Glomerular visceral epithelial cell (primary cell): ENCODE measurements at regions not wholly inside any gene's neighbourhood (a gene's known extent, or its start where the extent isn't known, plus 50 kb on each side); places are given as distances from the start of the nearest gene placed in this dataset.
A peak's percentile ranks its signal among the peaks of the same experiment; 100 is the strongest.
"Not testable (repeated sequence)": the region's sequence is repeated elsewhere in the genome, so short reads cannot be mapped to it uniquely, and the experiment has no call there.

Experiments used
- DNase-seq: peaks from one replicate; pipeline ENCODE4 v3.0.0-alpha.2; 2016; ENCODE audit errors: extremely low spot score

- no peak for DNase-seq
Observed at GRCh38 chr2:131828164-131828561, 300.5 kb downstream of the CCDC74A start.

- DNase-seq, result not testable (repeated sequence)
Observed at GRCh38 chr2:131828633-131829455, 301.2 kb downstream of the CCDC74A start.

DNA sequence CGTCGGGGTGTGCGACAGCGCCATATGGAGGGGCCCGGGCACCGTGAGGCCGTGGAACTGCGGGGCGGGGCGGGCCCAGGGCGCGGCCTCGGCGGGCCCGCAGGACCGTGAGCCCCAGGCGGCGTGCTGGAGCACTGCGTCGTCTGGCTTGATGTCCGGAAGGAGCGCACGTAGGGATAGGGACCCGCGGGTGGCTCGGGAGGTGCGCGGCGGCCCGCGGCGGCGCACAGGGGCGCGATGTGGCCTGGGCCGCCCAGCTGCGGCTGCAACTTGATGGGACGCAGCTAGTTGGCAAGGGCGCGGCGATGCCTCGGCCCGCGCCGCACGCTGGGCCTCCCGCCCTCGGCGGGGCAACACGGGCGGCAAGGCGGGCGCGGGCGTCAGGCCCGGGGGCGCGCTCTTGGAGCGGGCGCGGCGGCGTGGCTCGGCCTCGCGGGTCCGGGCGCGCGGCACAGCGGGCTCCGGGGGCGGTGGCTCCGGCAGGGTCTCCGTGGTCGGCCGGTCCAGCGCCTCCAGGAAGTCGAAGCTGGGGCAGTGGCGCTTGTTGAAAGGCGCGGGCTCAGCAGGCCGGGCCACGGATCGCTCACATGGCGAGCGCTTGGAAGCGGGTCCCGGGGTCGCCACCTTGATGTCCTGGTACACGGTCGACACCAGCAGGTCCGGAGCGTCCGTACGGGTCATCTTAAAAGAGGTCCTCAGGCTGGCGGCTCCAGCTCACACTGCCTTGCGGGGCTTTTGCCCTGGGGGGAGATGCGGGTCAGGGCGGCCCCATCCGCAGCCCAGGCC, 302.0 kb downstream of the CCDC74A start:
- not testable (repeated sequence) for DNase-seq

DNA sequence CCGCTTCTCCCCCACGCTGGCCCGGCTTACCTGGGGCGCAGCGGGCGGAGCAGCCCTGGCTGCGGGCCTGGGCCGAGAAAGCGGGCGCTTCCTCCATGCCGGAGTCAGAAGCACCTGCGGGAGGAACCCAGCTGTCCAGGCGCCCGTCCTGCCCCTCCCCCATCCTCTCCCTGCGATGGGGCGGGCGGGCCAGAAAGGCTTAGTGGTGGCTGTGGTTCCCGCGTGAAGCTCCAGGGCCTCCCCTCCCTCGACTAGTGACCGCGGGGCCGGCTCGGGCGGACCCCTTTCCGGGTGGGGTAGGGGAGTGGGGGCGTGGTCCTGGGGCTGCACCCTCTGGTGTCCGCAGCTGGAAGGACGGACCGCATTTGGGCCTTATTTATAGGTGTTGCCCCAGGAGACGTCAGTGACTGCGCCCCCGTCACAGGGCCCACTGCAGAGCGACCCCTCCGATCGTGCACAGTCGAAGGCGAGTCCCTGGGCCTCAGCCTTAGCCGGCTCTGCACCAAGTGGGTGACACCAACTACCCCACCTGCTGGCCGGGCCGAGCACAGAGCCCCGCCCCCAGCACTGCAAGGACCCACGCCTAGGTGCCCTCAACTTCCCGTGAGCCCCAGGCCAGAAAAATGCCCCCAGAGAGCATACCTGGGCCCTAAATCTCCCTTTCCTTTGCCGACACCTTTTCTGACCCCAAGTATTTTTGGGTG, 302.7 kb downstream of the CCDC74A start:
- DNase-seq, result not testable (repeated sequence)

- DNase-seq, result not testable (repeated sequence)
Observed at GRCh38 chr2:131830946-131831310, 303.2 kb downstream of the CCDC74A start.

DNA sequence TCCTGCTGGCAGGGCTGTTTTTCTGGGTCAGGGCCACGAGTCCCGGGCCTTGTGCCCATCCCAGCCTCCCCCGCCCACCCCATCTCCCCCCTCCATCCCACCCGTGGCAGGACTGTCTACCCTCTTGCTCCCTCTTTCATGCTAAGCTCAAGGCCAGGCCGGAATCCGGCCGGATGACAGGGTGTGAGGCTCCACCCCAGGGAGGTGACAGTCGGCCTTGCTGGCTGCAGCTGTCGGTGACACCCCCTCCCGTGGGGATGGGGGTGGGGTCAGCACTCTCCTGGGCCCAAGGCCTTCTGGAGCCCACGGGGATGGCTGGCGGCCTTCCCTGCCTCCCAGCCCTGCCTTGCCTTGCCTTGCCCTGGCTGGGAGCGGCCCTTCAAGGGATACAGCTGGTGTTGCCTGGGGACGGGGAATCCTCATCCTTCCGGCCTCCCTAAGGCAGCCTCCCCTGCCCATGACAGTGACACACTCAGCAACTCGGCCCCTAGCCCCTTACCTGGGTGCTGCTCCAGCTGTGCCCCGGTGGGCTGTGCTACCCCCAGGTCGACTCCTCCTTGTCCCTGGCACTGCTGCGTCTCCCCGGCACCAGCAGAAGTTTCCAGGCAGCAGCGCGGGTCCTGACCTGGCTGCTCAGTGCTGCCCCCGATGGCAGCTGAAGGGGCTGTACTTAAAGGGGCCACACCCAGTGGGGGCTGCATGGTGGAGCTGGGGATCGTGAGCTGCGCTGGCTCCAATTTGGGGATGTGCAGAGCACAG, 303.9 kb downstream of the CCDC74A start:
- DNase-seq, result peak; percentile 29

- DNase-seq, result not testable (repeated sequence)
Observed at GRCh38 chr2:131832209-131832780, 304.6 kb downstream of the CCDC74A start.

- not testable (repeated sequence) for DNase-seq
Observed at GRCh38 chr2:131832917-131833316, 305.2 kb downstream of the CCDC74A start.

DNA sequence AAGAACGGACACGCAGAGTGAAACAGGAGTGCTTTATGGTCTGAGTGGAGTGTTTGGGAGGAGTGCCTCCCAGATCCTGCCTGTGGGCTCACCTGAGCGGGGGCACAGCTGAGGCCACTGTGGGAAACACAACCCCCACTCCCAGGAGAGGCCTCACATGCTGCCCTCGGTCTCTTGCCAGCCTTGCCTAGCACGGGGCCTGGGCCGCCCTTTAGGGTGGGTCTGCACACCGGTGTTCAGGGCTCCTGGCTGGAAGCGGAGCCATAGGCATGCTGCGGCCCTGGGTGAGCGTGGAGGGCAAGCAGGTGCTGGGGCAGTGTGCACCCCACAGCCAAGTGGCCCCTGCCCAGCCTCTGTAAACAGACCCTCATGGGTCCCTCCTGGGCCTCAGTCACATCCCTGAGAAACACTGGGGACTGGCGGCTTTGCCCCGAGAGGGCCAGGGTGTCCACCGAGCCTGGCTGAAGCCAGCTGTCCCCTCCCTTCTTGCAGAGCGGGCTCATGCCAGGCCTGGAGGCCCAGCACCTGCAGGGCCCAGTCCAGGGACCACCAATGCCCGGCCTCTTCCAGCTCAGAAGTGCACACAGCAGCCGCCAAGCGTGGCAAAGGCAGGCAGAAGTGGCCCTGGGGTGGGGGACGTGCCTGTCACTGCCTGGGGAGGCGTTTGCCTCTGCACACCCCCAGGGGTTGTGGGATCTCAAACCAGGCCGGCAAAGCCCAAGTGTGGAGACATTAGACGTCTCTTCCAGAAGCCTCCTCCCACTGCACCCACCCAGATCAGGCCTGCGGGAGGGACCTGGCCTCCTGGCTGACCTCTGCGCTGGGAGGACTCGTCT, 305.9 kb downstream of the CCDC74A start:
- DNase-seq, result not testable (repeated sequence)

GRCh38 chr2:131834203-131835020, 306.7 kb downstream of the CCDC74A start:
- not testable (repeated sequence) for DNase-seq

DNA sequence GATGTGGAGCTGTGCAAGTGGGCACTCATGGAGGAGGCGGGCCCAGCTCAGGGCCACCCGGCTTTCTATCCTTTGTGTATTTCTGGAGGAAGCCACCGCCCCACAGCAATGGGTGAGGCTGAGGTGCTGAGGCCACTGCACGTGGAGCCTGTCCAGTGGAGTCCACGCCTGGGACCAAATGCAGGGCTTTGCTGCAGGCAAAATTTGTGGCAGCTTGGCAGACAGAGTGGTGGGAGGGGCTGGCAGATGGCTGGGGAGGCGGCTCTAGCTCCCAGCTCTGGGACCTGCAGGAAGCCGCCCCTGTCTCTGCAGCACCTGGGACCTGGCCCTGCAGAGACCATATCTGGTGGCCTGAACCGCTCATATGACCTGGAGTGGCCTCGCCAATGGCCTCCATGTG, 307.3 kb downstream of the CCDC74A start:
- not testable (repeated sequence) for DNase-seq

DNA sequence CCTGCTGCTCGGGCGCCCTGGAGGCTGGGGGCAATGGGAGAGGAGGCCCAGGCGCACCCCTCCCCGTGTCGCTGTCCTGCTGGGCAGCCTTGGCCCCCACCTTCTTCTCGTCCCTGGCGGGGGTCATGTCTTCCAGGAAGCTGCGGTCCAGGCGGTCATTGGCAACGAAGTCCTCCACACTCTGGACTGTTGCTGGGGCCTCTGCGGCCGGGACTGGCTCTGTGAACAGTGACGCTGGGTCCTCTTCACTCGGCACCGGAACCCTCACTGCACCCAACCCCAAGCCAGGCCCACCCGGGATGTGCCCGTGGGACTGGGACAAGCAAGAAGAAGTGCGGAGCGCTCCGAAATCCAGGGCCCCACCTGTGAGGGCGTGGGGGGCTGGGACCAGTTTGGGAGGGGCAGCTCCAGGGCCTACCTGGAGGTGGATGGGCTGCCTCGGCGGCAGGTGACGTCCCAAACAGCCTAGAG, 308.0 kb downstream of the CCDC74A start:
- DNase-seq, result no peak

DNA sequence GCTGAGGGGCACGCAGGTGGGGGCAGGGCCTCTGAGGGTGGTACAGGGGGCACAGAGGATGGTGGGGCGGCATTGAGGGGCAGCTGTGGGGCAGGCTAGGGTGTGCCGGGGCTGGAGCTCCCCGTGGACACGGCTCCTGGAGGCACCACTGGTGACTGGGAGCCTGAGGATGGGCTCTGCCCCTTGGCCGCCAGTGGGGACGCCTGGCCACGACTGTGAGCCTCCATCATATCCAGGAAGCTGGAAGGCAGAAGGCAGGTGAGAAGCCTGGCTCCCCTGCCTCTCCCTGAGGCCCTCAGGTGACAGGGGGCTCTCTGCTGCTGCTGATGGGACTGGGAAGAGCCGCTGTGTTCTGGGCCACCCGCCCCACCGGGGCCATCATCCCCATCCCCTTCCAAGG, 308.4 kb downstream of the CCDC74A start:
- not testable (repeated sequence) for DNase-seq

DNA sequence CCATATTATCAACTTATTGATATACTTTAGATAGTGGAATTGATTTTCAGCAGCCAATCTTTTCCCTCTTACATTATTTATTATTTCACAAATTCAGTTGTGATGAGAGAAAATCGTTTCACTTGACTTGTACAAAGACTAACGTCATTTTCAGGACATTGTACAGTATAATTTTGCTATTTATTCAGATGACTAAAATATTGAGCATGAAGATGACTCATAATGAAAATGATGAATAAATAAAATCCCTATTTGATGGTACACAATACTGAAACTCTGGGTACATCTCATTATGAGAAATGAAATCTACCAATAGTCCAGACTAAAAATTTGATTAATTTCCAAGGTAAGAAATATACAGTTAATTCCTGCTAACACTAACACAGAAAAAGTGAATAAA, 316.4 kb downstream of the CCDC74A start:
- DNase-seq, result not testable (repeated sequence)

GRCh38 chr2:131856202-131856601, 305.6 kb downstream of the ANKRD30BL start:
- DNase-seq, result not testable (repeated sequence)

- DNase-seq, result not testable (repeated sequence)
Observed at GRCh38 chr2:131858197-131858596, 303.6 kb downstream of the ANKRD30BL start.
